Coronary artery (tissue), 2 donors: ENCODE measurements at regions not wholly inside any gene's neighbourhood (a gene's known extent, or its start where the extent isn't known, plus 50 kb on each side); places are given as distances from the start of the nearest gene placed in this dataset.

Experiments
- DNase-seq: peaks from one replicate; pipeline ENCODE4 v3.0.0-alpha.2; 2017; ENCODE audit warnings: low spot score
- H3K27ac ChIP-seq, 2 donors: fragments of 200-600 bp; sonication (generic); one replicate each; pipeline ENCODE4 v1.5.1; 2016 to 2019
- H3K4me3 ChIP-seq: fragments of 200-600 bp; sonication (generic); 2 replicates; pipeline ENCODE4 v1.5.1; 2016; ENCODE audit warnings: mild to moderate bottlenecking, moderate library complexity
- CTCF ChIP-seq: fragments of 200-600 bp; sonication (generic); IDR thresholded peaks from one replicate; pipeline ENCODE4 v1.5.1; 2019; ENCODE audit warnings: antibody characterized with exemption

- no peak overlapping the region for H3K4me3 ChIP-seq
- no peak overlapping the region for H3K27ac ChIP-seq
- no peak for DNase-seq
- TF ChIP-seq CTCF, result no peak
Observed at GRCh38 chr19:31944326-31944725, 401.1 kb upstream of the ZNF507 start.

GRCh38 chr19:31946491-31946890 lies 398.9 kb upstream of the ZNF507 start:
- Histone ChIP-seq H3K4me3 (no peak overlapping the region), H3K27ac (no peak overlapping the region)
- TF ChIP-seq CTCF, result no peak
- DNase-seq, result no peak

- no peak overlapping the region for H3K27ac ChIP-seq
- H3K4me3 ChIP-seq, result no peak overlapping the region
- TF ChIP-seq CTCF, result no peak
- no peak for DNase-seq
Observed at GRCh38 chr19:31947436-31948115, 397.8 kb upstream of the ZNF507 start.

- H3K4me3 ChIP-seq, result no peak overlapping the region
- no peak overlapping the region for H3K27ac ChIP-seq
- DNase-seq, result no peak
- TF ChIP-seq CTCF, result no peak
Observed at GRCh38 chr19:31952693-31953092, 392.7 kb upstream of the ZNF507 start.

- no peak overlapping the region for H3K4me3 ChIP-seq
- no peak for DNase-seq
- H3K27ac ChIP-seq, result no peak overlapping the region
- TF ChIP-seq CTCF, result no peak
Observed at GRCh38 chr19:31955061-31955460, 390.3 kb upstream of the ZNF507 start.

- H3K4me3 ChIP-seq, result no peak overlapping the region
- no peak for TF ChIP-seq CTCF
- no peak overlapping the region for H3K27ac ChIP-seq
- no peak for DNase-seq
Observed at GRCh38 chr19:31955884-31956283, 389.5 kb upstream of the ZNF507 start.

- Histone ChIP-seq H3K27ac (no peak overlapping the region), H3K4me3 (no peak overlapping the region)
- no peak for TF ChIP-seq CTCF
- DNase-seq, result no peak
Observed at GRCh38 chr19:31956771-31957392, 388.5 kb upstream of the ZNF507 start.
